ENCODE measurements at regions not wholly inside any gene's neighbourhood (a gene's known extent, or its start where the extent isn't known, plus 50 kb on each side); places are given as distances from the start of the nearest gene placed in this dataset.
"Not testable (repeated sequence)": the region's sequence is repeated elsewhere in the genome, so short reads cannot be mapped to it uniquely, and the experiment has no call there.

DNA sequence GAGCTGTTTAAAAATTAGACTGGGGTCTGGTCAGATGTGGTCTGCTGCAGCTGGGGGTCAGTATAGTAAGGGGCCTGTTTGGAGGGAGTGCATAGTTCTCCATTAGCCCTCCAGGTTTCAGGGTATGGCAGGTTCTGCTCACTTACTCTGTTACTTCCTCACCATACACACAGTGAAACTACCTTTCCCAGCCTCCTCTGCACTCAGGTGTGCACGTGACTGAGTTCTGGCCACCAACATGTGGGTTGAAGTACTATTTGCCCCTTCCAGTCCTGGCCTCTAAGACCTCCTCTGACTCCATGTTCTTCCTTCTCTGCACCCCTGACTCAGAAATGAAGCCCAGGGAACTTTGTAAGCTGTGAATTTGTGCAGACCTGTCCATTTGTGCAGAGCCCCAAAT lies 190.5 kb upstream of the CLINT1 start:
- no peak for DNase-seq

DNA sequence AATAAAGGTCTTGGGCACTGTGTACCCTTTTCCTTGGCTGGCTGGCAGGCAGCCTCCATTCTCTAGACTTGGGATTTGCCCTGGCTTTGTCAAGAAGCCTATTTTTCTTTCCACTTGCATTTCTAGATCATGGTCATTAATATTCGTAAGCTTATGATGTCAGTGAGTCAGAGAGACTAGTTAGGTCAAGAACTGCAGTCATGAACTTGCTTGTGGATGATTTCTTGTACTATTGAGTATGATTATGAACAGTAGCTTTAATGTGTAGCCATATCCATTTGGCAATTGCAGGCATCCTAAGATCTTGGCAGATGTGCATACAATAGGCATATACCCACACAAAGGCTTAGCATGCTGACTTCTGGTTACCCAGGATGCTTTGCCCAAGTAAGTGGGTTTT lies 186.8 kb upstream of the CLINT1 start:
- no peak for DNase-seq

DNA sequence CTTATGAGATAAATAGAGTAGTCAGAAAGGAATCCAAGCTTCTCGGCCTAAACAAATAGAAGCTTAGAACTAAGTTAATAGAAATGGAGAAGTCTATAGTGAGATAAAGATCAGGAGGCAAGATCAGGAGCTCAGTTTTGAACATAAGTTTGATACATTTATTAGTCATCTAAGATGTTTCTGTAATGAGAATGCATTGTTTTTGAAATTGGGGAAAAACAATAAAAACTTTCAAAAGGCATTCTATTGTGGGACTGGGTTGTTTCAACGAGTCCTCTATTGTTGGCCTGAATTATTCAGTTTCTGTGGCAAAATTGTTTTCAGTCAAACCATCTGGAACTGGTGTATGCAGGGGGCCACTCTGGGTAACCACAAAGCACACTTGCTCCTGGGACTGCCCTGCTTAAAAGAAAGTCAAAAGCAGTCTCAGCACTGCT lies 181.0 kb upstream of the CLINT1 start:
- no peak for DNase-seq

DNA sequence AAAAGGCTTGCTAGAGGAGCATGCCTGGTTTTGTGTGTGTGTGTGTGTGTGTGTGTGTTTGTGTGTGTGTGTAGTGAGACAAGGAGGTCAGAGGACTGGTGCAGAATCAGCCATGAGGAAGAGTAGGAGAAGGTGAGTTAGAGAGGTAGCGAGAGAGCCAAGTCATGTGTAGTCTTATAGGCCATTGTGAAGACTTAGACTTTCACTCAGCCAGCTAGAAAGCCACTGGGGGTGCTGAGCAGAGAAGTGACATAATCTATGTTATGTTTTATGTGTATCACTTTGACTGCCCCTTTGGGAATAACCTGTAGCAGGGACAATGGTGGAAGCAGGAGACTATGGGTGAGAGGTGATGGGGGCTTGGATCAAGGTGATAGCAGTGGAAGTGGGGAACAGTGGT lies 180.5 kb upstream of the CLINT1 start:
- DNase-seq: no peak

DNA sequence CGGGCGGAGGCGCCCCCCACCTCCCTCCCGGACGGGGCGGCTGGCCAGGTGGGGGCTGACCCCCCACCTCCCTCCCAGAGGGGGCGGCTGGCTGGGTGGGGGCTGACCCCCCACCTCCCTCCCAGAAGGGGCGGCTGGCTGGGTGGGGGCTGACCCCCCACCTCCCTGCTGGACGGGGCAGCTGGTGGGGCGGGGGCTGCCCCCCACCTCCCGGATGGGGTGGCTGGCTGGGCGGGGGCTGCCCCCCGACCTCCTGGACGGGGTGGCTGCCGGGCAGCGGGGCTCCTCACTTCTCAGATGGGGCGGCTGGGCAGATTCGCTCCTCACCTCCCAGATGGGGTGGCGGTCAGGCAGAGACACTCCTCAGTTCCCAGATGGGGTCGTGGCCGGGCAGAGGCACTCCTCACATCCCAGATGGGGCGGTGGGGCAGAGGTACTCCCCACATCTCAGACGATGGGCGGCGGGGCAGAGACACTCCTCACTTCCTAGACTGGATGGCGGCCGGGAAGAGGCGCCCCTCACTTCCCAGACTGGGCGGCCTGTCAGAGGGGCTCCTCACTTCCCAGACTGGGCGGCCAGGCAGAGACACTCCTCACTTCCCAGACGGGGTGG lies 178.1 kb upstream of the CLINT1 start:
- not testable (repeated sequence) for DNase-seq

DNA sequence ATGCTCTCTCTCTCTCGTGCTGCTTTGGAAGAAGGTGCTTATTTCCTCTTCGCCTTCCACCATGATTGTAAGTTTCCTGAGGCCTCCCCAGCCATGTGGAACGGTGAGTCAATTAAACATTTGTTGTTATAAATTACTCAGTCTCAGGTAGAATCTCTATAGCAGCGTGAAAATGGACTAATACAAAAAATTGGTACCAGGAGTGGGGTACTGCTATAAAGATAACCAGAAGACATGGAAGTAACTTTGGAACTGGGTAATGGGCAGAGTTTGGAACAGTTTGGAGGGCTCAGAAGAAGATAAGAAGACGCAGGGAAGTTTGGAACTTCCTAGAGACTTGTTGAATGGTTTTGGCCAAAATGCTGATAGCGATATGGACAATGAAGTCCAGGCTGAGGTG lies 175.6 kb upstream of the CLINT1 start:
- DNase-seq: not testable (repeated sequence)

DNA sequence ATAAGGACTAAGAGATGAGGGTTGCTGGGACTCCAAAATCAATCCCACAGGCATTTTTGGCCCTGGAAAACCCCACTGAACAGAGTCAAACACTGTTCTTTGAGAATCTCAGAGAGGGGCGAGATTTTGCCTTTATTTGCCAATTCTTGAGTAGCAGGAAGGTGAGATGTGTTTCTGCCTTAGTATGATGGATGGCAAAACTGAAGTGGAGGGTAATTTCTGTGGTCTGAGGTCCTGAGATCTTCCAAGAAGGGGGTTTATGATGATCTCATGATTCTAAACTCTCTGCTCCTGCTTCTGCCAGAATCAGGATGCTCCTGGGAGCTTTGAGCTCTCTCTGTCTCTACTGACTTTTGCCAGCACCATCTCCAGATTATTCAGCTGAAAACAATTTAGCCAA lies 174.8 kb upstream of the CLINT1 start:
- DNase-seq: no peak

DNA sequence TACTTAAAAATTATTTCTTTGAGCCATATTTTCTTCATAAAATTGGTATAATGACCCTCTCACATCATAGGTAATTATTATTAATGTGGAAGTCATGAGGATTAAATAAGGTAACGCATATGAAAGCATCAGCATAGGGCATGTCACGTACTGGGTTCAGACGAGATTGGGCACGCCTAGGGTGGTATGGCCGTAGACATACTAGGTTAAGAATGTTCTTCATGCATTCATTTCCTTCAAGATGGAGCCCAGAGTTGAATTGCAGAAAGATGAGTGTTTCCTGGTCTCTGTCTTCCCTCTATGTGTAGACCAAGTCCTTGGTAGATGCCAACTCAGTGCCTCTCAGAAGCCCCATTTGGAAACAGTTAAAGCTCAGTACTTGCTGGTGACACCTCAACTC lies 174.1 kb upstream of the CLINT1 start:
- no peak for DNase-seq

DNA sequence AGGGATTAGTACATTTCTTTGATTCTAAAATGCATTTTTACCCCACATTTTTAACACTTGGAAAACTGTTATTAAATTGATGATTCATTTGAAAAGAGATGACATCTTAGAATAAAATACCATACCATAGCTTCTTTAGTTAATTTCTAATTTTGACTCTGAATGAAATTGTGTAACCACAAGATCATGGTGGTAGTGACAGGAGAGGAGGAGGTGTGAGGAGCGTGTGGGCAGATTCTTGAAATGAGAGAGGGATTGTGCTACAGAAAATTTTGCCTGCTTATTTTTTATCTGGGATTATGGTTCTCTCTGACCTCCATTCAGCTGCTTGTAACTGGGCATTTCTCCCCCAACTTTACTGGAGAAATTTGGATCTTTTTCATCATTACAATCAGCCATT lies 173.3 kb upstream of the CLINT1 start:
- no peak for DNase-seq

DNA sequence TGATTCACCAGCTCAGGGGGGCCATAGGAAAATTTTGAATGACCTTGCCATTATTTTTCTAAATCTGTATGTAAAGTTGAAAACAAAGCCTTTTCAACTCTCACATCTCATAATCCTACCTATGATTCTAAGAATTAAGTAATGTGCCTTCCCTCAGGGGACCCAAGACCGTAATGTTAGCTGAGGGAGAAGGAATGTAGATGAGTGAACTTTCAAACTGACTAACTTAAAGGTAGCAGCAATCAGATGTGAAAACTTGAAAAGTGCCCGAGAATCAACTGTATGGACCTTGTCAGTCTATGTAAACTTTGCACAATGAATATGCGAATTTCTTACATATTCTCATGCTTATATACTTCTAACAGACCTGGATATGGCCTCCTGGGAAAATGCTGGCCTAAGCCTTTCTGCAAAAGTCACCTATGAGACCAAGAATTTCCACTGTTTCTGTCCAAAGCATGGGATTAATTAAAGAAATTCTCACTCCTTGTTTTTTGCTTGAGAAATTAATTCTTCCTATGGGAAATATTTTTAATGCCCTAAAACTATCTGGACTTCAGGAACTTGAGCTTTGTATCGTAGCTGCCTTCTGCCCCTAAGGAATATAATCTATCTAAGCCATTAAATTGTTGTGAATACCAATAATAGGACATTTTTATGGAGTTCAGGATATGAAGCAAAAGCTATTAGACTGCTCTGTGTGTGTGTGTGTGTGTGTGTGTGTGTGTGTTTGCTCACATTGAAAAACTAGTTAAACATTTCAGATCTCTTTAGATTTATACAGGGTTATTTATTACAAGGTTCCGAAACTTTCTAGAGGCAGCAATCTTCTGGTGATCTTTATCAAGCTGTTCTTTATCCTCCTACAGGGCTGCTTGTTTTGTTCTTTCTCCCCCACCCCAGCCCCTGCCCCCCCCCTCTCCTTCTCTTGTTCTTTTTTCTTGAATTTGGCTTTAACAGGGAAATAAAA lies 169.1 kb upstream of the CLINT1 start:
- DNase-seq: no peak

DNA sequence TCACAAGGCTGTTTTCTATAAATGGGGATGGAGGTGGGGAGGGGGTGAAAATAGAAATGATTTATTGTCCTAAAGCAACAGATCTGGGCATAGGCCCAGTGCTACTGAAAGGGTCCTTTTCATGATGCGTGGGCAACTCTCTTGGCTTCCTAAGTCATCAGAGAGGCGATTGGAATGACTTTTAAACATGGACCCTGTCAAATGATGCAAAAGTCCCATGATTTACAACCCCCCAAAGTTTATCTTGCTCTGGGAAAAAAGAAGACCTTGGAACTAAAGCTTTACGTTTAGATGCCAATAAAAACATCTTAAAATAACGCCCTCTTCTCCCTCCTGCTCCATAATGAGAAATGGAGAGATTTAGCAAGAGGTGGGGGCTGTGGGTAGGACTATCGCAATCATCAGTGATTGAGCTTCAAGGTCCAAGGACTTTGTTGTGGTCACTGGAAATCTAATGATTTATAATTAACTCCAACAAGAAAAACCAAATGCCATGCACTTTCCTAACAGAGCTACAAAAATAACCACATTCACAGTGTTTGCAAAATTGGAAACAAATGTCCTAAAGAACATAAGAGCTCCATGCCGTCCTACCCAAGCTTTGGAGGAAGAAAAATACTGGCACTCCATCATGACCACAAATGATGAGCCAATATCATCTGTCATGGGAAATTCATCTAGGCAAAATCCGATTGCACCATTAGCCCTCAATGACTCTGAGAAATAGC lies 167.5 kb upstream of the CLINT1 start:
- no peak for DNase-seq

DNA sequence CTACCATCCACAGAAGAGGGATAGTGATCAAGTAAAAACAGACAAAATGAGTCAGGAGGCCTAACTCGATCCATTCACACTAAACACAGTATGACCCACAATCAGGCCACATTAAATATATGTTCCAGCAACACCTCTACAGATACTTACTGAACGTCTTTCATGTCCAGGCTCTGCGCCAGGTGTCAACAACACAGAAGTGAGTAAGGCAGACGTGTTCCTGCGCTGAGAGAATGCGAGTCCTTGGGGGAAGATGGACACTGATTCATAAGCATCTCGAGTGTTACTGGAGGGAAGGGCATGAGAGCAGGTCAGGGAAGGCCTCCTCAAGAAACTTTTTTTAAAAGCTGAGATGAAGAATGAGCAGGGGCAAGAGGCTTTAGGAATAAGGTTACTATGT lies 164.3 kb upstream of the CLINT1 start:
- DNase-seq: no peak

DNA sequence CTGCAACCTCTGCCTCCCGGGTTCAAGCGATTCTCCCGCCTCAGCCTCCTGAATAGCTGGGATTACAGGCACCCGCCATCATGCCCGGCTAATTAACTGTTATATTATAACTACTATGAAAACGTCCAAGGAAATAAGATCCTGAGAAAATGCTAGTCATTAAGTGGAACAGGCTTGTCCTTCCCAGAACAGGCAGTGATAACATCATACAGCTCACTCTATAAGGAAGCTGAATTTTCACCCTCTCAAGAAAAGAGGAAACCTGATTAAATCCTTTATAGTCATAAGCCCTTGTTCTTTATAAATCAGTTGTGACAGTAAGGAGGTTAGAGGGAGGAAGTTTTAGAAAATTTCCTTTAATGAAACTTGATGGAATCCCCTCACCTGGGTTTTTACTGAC lies 163.9 kb upstream of the CLINT1 start:
- no peak for DNase-seq

DNA sequence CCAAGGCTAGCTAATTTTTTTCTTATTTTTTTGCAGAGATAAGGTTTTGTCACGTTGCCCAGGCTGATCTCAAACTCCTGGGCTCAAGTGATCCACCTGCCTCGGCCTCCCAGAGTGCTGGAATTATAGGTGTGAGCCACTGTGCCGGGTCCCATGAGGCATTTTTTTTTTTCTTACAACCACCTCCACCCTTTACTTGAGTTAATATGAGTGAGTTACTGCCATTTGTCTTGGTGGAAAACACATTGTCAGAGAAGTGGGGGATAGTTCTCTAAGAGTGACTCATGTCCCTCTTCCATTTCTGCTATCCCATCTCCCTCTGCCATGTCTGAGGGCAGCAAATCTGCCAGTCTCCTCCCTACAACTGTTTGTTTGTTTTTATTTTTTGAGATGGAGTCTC lies 163.4 kb upstream of the CLINT1 start:
- DNase-seq: no peak

DNA sequence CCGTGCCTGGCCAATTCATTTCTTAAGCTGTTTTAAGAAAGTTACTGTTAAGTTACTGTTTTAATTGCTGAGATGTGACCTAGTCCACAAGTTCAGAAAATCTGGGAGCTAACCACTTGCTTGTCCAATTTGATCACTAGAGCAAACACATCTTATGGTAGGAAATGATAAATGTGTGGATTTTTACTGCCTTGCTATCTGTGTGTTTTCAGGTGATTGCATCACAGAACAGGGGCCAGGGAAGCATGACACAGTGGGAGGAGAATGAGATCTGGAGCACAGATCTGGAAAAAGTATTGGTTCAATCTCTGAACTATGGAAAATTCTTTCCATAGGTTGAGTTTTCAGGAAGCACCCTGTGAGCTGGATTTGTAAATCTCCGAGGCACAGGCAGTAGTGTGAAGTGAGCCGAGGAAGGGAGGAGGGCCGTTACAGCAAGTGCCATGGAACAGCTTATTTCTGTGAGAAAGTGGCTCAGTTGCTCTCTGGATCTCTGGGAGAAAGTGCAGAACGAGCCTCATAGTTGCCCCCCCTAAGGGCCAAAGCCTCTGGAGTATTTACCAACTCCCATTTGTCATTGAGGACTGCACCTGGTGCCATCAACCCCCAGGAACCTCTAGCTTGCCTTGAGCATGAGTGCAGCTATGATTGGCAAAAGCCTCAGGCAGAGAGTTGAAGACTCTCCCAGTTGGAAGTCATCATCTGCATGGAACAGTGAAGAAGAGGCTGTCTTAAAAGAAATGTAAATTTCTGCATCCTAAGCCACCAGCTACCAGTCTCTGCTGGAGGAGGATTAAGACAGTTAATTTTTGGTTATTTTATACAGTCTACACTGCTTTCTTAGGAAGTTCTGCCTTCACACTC lies 161.8 kb upstream of the CLINT1 start:
- no peak for DNase-seq

DNA sequence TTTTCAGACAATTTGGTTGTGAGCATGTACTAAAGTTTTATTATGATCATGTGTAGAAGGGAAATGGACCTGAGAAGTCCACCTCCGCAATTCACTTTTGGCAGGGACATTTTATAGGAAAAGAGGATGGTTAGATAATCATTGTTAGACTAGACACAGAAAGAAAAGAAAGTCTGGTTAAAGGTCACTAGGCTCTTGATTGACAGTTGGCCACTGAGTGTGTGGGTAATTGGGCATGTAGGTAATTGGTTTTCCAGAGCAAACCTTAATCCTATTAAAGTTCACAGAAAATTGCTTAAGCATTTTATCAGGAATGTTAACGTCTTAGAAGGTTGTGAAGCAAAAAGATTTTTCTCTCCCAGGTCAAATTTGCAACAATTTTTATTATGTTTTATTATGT lies 158.5 kb upstream of the CLINT1 start:
- DNase-seq: no peak

DNA sequence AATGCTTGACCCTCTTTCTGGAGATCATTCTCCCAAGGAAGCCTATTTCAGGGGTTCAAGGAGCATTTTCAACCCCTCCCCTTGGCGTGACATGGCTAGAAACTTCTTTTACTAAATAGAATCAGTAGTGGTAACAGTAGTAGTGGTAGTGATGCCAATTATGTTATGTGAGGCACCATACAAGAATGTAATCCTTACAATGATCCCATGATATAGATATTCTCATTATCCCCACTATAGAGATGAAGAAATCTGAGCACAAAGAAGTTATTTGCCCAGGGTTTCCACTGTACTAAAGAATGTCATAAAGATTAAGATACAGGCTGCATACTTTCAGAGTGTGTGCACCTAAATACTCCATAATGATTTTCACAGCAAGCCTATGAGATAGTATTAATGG lies 155.4 kb upstream of the CLINT1 start:
- no peak for DNase-seq

DNA sequence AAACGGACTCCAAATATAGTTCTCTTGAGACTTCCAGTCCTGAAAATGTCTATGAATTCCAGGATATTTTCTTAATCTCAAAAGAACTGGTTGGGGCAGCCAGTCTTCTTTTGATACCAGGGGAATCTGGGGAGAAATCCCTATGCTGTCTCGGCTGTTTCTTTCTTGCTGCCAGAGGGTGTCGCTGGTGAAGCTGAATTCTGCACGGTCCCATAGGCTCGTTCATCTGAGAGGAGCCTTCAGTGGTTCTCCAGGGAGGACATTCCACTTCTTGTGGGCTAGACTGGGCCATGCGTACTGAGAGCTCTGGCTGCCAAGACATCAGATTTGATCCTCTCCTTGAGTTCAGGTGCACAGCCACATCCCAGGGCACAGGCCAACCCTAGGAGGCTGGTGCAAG lies 155.0 kb upstream of the CLINT1 start:
- DNase-seq: peak; percentile 26

DNA sequence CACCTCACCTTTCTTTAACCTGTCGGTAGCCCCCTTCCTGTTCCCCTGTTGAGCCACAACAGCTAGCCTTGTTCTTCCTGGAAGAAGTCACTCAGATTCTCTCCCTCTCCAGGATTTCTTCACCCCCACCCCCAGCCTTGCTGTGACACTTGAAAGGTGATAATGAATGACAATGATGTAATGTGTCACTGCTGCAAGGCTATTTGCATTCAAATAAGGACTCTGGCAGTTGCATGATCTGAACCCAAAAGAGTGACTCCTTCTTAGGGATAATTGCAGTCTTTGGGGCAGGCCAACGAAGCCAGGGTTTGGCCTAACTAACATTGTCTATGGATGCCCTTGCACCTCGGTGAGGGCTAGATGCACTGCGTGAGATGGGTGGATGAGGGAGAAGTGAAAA lies 154.4 kb upstream of the CLINT1 start:
- DNase-seq: no peak

DNA sequence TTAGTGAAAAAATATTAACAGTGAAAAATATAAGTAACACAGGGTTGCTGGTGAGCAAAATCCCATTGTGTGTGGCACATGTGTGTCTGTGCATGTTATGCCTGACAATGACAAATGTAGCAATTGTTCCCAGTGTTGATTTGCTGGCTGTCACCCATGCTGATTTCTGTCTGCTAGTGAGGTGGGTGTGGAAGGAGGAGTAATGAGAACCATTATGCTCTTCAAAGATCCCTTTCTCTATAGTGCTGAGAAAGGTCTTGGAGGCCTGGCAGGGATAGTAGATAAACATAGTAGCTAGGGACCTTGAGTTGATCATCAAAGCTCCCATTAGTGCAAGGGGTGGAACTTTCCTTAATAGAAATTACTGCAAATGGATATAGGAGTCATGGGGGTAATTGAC lies 152.5 kb upstream of the CLINT1 start:
- DNase-seq: no peak

DNA sequence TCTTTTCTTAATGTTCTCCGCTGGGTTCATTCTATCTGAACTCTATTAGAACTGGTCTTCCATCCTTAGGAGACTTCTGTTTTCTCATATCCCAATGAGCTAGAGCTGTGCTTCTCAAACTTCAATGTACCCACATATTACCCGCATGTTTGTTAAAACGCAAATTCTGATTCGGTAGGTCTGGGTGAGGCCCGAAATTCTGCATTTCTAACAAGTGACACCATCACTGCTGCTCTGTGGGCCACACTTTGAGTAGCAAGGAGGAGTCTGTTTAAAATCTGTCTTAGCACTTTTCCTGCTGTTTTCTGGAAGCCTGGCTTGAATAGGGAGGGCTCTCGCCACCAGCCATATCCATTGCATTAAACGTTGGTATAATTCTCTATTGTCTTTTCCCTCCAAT lies 151.9 kb upstream of the CLINT1 start:
- no peak for DNase-seq

DNA sequence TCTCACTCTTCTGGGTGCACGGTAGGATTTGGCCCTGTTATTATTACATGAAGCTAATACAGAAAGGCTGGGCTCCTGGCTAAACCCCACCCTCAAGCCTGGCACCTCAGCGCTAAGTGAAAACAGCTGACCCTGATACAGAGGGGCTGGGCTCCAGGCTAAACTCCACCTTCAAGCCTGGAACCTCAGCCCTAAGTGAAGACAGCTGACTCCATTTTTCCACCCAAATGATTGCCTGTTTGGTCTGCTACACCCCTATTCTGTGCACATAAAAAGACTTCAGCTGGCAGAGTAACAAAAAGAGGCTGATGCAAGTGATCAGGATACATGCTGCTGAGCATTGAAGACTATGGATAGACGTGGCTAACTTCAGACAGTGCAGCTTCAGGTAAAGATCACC lies 148.4 kb upstream of the CLINT1 start:
- no peak for DNase-seq

DNA sequence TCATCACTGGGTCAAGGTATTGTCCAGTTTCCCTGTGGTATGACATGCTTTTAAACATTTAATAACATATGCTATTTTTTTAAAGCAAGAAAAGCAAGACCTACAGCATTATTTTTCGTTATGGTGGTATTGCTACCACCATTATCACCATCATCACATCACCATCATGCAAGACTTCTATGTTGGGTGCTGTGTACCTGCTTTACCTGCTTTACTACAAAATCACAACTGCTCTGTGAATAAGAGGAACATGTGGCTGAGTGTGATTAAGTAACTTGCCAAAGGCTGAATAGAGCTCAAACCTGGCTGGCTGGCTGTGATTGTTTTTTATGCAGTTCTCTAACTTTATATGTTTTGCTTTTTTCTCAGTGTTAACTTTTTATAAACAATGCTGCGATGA lies 140.8 kb upstream of the CLINT1 start:
- no peak for DNase-seq
